ENCODE measurements at regions not wholly inside any gene's neighbourhood (a gene's known extent, or its start where the extent isn't known, plus 50 kb on each side); places are given as distances from the start of the nearest gene placed in this dataset.
"Not testable (repeated sequence)": the region's sequence is repeated elsewhere in the genome, so short reads cannot be mapped to it uniquely, and the experiment has no call there.

DNA sequence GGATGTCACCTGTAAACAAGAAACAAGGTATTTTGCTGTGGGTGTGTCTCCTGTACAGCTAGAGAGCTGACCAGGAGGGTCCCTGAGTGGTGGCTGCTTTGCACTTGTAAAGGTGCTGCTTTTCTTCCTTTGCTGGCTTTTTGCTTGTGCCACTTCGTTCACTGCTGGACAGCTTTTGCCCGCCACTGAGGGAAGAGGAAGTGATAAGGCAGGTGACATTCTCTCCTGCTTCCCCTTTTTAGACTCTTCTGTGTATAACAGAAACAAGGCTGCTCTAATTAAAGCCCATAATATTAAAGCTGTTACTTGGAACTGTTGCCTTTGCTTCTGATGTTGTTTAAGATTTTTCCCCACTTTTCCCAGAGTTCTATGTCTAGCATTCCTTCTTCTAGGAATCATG, 218.6 kb upstream of the TSPY4 start:
- FAIRE-seq (no peak), DNase-seq (ENCODE audit: low spot score in 2 of 2) (no peak)

DNA sequence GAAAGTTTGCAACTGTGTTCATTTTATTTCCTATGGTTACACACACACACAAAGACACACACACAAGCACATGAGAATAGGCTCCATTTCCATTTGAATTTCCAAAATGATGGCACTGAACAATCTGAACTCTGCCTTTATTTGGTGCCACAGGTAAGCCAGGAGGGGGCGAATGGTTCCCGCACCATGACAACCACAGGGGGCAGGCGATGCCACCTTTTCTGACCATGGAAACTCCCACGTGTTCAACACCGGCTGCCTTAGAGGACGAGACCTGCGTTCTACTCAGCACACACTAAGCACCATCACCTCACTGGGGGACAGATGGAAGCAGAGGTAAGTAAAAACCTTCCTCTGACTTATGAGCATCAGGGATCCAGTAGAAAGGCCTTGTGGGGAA, 212.6 kb upstream of the TSPY4 start:
- DNase-seq (ENCODE audit: low spot score in 2 of 2) (no peak), FAIRE-seq (no peak)

DNA sequence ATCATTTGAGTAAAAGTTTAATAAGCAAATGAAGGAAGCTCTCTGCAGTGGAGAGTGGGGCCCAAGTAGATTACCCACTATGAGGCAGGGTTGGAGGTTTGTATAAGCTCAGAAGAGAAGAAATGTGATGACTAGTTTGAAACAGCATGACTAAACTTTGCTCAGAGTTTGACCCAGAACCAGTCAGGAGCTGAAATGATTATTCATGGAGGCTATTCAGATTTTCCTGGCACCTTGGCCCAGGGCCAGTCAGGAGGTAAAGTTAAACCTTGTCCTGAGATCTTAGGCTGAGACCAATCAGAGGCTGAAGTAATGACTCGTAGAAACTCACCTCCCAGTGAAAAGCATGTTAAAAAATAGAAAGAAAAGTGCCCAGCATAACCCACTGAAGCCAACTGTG, 210.7 kb upstream of the TSPY4 start:
- no peak for FAIRE-seq
- no peak for DNase-seq (ENCODE audit: low spot score in 2 of 2)

DNA sequence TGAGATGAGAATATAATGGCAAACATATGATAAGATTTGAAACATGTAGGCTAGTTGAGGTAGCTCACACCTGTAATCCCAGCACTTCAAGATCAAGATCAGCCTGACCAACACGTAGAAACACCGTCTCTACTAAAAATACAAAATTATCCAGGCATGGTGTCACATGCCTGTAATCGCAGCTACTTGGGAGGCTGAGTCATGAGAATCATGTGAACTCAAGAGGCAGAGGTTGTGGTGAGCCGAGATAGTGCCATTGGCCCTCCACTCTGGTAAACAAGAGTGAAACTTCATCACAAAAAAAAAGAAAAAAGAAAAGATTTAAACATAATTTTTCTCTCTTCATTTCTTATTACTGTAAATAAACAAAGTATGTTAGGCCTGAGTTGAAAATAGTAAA, 193.9 kb upstream of the TSPY4 start:
- FAIRE-seq; DNase-seq (ENCODE audit: low spot score in 2 of 2): not testable (repeated sequence)

DNA sequence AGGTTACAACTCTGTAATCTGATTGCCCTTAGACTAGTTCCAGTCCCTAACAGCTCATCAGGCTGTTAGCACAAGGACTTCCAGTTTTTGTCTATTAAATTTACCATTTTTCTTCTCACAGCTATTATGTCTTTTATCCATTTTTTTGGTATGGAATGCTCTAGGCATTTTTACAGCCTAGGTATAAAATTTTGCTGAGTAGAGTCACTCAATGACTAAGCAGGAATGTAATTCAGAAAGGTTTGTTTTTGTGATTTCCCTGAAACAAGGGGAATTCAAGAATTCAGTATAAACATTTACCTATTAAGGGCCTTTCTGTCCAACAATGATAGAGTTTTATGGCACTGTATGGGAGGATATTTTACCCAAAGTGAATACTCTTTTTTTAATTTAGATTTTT, 182.7 kb upstream of the TSPY4 start:
- DNase-seq (ENCODE audit: low spot score in 2 of 2); FAIRE-seq: not testable (repeated sequence)

DNA sequence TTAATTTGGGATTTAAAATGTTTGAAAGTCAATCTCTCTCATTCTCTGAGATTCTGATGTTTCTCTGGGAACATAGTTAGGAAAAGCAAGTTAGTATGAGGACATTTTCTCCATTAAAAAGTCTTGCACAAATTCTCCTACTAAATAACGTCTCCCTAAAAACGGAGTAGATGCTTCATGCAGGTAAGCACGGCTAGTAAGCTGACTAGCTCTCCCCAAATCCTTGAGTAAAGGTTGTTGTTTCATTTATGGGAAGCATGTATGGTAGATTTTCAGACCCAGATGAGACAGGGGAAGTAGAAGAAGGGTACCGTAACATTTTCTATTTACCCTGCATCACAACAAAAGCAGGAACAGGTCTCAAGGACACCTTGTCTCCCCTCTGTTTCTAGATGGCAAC, 181.5 kb upstream of the TSPY4 start:
- FAIRE-seq (no peak), DNase-seq (ENCODE audit: low spot score in 2 of 2) (no peak)

DNA sequence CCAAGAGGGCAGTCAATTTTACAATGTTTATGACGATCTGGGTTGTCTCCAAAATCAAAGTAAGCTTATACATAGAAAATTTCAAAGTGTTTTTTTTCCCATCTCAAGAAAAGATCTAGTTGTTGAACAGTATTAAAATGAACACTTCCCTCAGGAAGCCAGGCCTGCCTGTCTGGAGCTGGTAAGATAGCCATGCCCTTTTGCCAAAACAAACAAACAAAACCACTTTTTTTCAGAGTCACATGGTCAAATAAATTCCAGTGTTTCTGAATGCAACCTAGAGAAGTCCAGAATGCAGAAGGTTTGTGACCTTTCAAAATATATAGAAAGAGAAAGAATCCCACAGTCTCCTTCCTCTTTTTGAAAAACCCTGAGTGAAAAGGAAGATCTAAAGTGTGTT, 178.6 kb upstream of the TSPY4 start:
- DNase-seq (ENCODE audit: low spot score in 2 of 2) (no peak), FAIRE-seq (no peak)

DNA sequence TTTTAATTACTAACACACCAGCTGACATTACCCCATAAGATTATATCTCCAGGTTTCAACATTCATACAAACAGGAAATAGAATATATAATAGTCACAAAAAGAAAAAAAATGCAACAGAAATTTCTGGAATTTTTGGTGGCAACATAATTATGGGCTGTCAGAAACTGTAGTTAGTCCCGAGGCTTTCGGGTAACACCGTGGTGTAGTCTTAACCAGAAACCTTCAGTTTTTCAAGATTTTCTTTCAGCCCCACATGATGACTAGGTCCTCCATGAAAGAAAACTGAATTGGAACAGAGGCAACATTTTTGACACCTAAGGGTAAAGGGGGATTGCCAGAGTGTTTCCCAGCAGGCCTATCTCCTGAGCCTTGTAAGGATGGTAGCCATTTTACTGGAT, 176.9 kb upstream of the TSPY4 start:
- not testable (repeated sequence) for DNase-seq (ENCODE audit: low spot score in 2 of 2); FAIRE-seq

DNA sequence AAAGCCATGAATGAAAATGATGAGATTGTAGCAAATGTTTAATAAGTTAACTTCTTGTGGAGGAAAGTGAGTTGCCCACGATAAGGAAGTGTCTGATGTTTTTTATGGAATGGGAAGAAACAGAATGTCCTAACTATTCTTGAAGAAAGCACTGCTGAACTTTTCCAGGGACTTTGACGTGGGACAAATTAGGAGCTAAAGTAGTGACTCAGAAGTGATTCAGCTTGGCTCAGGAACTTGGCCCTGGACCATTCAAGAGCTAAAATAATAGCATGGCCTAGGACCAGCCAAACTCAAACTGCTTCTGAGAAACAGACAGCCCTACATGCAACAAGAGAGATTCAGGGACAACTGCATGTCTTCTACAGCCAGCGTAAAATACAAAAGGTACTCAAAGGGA, 176.3 kb upstream of the TSPY4 start:
- DNase-seq (ENCODE audit: low spot score in 2 of 2); FAIRE-seq: not testable (repeated sequence)

DNA sequence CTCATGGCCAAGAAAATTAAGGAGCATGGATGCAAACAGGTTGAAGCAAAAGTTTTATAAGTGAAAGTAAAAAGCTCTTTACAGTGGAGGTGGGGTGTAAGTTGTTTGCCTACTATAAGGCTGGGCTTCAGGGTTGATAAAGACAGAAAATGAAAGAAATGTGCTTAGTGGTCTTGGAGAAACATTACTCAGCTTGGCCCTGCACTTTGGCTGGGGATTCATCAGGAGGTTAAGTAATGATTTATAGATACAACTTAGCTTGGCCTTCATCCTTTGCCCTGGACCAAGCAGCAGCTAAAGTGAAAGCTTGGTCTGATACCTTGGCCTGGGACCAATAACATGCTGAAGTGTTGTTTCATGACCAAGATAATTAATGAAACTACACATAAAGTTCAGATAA, 175.3 kb upstream of the TSPY4 start:
- not testable (repeated sequence) for DNase-seq (ENCODE audit: low spot score in 2 of 2); FAIRE-seq

DNA sequence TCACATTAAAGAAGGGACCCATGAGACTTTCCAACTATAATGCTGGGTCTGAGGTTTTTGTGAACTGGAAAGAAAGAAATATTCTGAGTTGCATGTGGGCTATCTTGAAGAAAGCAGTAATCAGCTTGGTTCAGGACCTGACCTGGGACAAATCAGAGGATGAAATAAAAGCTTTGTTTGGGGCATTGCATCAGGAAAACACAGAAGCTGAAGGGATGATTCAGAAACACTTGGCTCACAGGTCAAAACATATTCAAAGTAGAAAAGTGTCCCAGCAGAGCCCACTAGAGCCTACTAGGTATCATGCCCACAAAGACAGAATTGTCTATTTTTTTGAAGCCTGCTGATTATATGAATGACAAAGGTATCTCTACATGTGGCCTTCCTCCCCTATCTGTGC, 174.8 kb upstream of the TSPY4 start:
- DNase-seq (ENCODE audit: low spot score in 2 of 2); FAIRE-seq: not testable (repeated sequence)

DNA sequence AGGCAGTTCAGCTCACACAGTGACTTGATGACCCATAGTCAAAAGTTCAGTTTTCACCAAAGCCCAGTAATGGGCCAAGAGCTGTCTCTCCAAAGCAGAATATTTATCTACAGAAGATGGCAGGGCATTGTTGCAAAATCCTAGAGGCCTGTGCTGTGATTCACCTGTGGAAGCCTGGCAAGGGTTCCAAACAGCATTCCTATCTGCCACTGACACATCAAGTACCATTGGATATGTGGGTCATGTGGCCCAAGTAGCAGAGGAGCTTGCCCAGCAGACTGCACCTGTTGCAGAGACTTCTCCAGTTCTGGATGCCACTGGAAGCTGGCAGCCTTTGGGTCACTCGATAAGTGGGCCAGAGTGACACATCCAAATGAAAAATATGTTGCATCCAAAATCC, 159.6 kb upstream of the TSPY4 start:
- not testable (repeated sequence) for DNase-seq (ENCODE audit: low spot score in 2 of 2); FAIRE-seq

DNA sequence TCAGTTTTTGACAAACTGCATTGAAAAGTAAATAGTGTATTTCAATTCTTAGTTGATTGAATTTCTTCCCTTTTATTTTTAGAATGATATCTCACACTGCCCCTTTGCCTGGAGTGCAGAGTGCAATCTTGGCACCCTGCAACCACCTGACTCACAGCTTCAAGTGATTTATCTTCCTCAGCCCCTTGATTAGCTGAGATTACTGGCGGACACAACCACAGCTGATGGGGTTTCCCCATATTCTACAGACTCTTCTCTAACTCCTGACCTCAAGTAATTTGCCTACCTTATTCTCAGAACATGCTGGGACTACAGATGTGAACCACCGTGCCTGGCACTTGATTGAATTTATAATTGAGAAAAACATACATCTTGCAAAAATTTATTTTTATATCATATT, 152.4 kb upstream of the TSPY4 start:
- FAIRE-seq; DNase-seq (ENCODE audit: low spot score in 2 of 2): not testable (repeated sequence)

DNA sequence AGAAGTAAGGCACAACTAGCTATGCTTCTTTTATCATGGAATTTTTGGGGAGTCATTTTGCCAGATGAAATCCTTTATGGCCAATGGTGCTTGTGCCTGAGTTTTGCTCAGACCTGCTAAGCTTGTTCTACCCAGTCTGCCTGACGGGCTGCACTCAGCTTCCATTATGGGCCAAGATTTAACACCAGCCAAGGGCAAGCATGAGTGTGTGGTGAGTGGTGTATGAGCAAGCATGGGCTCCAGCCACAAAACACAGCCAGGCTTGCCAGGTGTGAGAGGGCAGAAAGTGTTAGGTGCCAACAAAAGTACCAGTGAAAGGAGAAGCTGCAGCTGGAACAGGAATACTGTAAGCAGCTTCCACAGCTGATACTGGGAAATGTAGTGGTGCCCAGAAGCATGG, 130.2 kb upstream of the TSPY4 start:
- not testable (repeated sequence) for FAIRE-seq; DNase-seq (ENCODE audit: low spot score in 2 of 2)

DNA sequence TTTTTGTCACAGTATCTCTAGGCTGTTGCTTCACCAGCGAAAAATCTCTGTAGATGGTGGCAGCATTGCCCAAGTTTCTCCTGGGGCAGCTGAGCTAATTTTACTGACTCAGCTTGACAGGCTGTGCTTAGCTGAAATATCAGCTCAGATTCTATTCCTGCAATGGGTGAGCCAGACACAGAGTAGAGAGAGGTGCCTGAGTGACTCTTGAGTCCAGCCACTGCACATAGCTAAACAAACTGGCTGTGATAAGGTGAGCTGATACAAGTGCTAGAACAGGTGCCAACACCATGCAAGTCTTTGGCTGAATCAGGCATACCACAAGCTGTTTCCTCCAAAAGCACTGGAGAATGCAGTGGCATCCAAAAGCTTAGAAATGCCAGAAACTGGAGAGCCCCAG, 110.9 kb upstream of the TSPY4 start:
- FAIRE-seq, result no peak
- no peak for DNase-seq (ENCODE audit: low spot score in 2 of 2)

DNA sequence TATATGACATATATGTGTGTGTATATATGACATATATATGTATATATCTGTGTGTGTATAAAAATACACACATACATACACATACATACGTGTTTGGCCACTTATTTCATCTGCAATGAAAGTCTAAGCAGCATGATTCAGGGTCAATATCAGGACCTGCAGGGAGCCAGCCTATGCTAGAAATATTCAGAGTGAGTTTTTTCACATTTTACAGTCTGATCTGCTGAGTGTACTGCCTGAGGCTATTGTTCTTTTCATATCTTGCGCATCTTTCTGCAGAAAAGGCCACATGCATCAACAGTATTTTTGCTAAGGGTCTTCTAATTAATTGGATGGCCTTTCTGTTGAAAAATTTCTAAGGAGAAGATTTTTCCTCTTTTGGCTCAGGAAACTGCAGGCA, 80.0 kb upstream of the TSPY4 start:
- no peak for FAIRE-seq
- no peak for DNase-seq (ENCODE audit: low spot score in 2 of 2)

DNA sequence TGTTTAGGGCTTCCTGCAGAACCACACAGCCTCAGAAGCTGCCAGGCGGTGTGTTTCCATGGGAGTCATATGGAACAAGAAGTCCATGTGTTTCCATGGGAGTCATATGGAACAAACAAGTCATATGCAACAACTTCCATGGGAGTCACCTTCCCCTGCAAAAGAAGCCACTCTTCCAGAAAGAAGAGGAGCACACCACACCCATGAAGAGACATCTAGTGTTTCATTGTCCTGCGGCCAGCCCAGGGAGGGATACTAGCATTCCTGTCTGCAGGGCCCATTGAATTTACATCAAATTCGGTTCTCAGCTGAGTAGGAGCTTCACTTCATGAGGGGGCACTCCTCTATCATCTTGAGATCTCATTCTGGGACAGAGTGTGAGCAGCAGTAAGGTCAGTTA, 79.5 kb upstream of the TSPY4 start:
- FAIRE-seq, result no peak
- DNase-seq (ENCODE audit: low spot score in 2 of 2), result no peak

DNA sequence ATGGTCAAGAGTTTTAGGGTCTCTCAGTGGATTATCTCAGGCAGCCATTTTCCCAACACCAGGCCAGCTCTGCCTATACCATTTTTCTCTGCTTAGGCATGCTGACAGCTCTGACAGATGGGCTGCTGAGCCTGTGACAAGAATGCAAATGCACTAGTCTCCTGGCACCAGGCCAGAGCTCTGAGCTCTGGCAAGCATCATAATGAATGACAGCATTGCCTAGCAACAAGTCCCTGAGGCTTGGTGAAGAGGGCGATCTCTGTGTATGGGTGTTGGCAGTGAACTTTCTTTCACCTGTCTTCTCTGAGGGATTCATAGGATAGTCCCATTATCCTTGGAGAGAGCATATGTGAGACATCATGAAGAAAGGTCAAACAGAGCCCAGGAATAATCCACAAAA, 77.9 kb upstream of the TSPY4 start:
- peak in 1 of 2 donors; percentile 3 for DNase-seq (ENCODE audit: low spot score in 2 of 2)
- FAIRE-seq, result no peak

DNA sequence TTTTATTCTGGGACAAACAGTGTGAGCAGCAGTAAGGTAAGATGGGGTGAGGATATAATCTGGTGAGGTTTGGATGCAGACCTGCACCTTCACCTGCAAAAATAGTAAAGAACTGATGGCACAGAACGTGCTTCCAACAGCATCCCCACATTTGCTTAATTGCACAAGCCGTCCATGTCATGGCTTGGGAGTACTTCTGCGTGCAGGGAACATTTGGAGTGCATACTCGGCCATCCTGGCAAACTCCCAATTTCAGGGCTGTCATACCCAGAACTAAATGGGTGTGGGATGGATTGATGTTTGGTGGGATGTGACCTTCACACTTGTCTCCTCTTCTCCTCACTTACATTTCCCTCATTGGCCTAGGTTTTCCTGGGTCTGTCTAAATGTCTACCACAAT, 76.8 kb upstream of the TSPY4 start:
- FAIRE-seq (no peak), DNase-seq (ENCODE audit: low spot score in 2 of 2) (no peak)

DNA sequence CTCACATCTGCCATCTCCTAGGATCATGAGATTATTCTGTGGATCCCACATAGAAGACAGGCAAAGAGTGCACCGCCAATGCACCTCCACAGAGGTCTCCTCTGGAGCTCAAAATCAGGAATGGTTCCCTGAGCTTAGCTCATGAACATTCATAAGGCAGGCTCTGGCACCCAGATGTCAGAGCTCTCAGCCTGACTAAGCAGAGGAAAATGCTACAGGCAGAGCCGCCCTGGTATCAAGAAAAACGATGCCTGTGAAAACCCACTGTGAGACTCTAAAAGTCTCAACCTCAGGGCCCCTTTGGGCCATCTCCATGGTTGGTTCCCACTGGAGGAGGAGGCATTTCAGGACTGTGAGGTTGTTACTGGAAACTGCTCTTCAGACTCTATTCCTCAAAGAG, 71.7 kb upstream of the TSPY4 start:
- FAIRE-seq (no peak), DNase-seq (ENCODE audit: low spot score in 2 of 2) (no peak)

DNA sequence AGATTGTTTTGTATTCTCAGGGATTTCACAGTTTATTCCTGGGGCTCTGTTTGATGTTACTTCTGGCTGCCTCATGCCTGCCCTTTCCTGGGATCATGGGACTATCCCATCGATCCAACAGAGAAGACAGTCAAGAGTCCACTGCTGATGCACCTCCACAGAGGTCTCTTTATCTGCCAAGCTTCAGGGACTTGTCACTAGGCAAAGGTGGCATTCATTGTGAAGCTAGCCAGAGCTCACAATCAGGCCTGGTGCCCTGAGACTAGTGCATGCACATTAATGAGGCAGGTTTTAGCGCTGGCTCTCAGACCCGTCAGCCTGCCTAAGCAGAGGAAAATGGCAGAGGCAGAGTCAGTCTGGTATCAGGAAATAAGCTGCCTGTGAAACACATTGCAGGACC, 66.9 kb upstream of the TSPY4 start:
- DNase-seq (ENCODE audit: low spot score in 2 of 2); FAIRE-seq: not testable (repeated sequence)

DNA sequence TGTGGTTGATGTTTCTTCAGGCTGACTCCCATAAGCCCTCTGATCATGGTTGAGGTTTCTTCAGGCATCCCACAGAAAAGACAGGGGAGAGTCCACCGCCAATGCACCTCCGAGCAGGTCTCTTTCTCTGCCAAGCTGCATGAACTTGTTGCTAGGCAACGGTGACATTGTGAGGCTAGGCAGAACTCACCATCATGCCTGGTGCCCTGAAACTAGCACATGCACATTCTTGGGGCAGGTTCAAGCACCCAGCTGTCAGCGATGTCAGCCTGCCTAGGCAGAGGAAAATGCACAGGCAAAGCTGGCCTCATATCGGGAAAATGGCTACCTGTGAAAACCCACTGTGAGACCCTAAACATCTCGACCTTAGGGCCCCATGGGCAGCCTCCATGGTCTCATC, 64.4 kb upstream of the TSPY4 start:
- FAIRE-seq; DNase-seq (ENCODE audit: low spot score in 2 of 2): not testable (repeated sequence)

DNA sequence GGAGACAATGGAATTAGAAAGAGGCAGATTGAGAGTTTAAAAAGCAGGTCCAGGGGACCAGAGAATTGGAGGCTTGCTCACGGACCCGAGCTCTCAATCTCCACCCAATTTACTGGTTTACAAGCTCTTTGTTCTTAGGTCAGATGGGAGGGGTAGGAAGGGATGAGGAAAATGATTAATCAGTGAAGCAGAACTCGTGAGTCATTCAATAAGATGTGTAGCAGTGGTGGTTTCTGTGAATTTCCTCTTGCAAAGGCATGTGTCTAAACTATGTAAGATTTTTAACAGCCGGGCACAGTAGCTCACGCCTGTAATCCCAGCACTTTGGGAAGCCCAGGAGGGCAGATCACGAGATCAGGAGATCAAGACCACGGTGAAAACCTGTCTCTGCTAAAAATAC, 58.4 kb upstream of the TSPY4 start:
- DNase-seq (ENCODE audit: low spot score in 2 of 2); FAIRE-seq: not testable (repeated sequence)
